Activated T-cell treated with anti-CD3 and anti-CD28 coated beads, Interleukin-2, amount 50 U/mL, for 1 hour (primary cell): ENCODE measurements at regions not wholly inside any gene's neighbourhood (a gene's known extent, or its start where the extent isn't known, plus 50 kb on each side); places are given as distances from the start of the nearest gene placed in this dataset.
"Not testable (repeated sequence)": the region's sequence is repeated elsewhere in the genome, so short reads cannot be mapped to it uniquely, and the experiment has no call there.

ENCODE experiments used
- DNase-seq: peaks from one replicate; pipeline ENCODE4 v3.0.0-alpha.2; 2020

- DNase-seq = no peak
These were observed 211.6 kb downstream of the RAP2B start for GRCh38 chr3:153373606-153374005.

GRCh38 chr3:153378366-153378765 lies 216.3 kb downstream of the RAP2B start:
- DNase-seq = not testable (repeated sequence)

- DNase-seq = no peak
These were observed 217.5 kb downstream of the RAP2B start for GRCh38 chr3:153379516-153379915.

- DNase-seq = no peak
These were observed 223.3 kb downstream of the RAP2B start for GRCh38 chr3:153385343-153385742.

- DNase-seq = no peak
These were observed 230.3 kb downstream of the RAP2B start for GRCh38 chr3:153392363-153392762.

GRCh38 chr3:153394017-153394416 lies 232.0 kb downstream of the RAP2B start:
- no peak for DNase-seq

- no peak for DNase-seq
These were observed 234.6 kb downstream of the RAP2B start for GRCh38 chr3:153396581-153396980.

GRCh38 chr3:153397794-153398193 lies 235.8 kb downstream of the RAP2B start:
- no peak for DNase-seq

GRCh38 chr3:153399636-153400035 lies 237.6 kb downstream of the RAP2B start:
- DNase-seq = no peak

- DNase-seq = no peak
These were observed 238.6 kb downstream of the RAP2B start for GRCh38 chr3:153400641-153401040.

- no peak for DNase-seq
These were observed 242.1 kb downstream of the RAP2B start for GRCh38 chr3:153404157-153404556.

- not testable (repeated sequence) for DNase-seq
These were observed 243.3 kb downstream of the RAP2B start for GRCh38 chr3:153405320-153405719.

GRCh38 chr3:153410517-153410916 lies 248.5 kb downstream of the RAP2B start:
- no peak for DNase-seq

GRCh38 chr3:153414982-153415381 lies 253.0 kb downstream of the RAP2B start:
- no peak for DNase-seq

GRCh38 chr3:153422314-153422713 lies 260.3 kb downstream of the RAP2B start:
- no peak for DNase-seq

- DNase-seq = not testable (repeated sequence)
These were observed 261.8 kb downstream of the RAP2B start for GRCh38 chr3:153423820-153424219.

GRCh38 chr3:153426344-153426743 lies 264.3 kb downstream of the RAP2B start:
- DNase-seq = no peak

GRCh38 chr3:153426803-153427202 lies 264.8 kb downstream of the RAP2B start:
- DNase-seq = no peak

GRCh38 chr3:153429821-153430220 lies 267.8 kb downstream of the RAP2B start:
- DNase-seq = no peak

- DNase-seq = no peak
These were observed 269.1 kb downstream of the RAP2B start for GRCh38 chr3:153431076-153431475.

- DNase-seq = no peak
These were observed 275.6 kb downstream of the RAP2B start for GRCh38 chr3:153437666-153438065.

- DNase-seq = no peak
These were observed 276.2 kb downstream of the RAP2B start for GRCh38 chr3:153438271-153438670.

GRCh38 chr3:153439780-153440179 lies 277.8 kb downstream of the RAP2B start:
- no peak for DNase-seq

GRCh38 chr3:153440311-153440710 lies 278.3 kb downstream of the RAP2B start:
- no peak for DNase-seq

- DNase-seq = no peak
These were observed 280.4 kb downstream of the RAP2B start for GRCh38 chr3:153442386-153442785.
